Amygdala (tissue), 56 donors: ENCODE measurements at regions not wholly inside any gene's neighbourhood (a gene's known extent, or its start where the extent isn't known, plus 50 kb on each side); places are given as distances from the start of the nearest gene placed in this dataset.

Source experiments
- DNase-seq, 56 donors: peaks; one replicate each; lab custom pipeline; 2025; lab: John Stamatoyannopoulos, UW

- no peak for DNase-seq
Measured at GRCh38 chr18:75526038-75526437, 98.5 kb upstream of the SMIM21 start.

GRCh38 chr18:75525331-75525730, 97.8 kb upstream of the SMIM21 start:
- DNase-seq, result no peak

GRCh38 chr18:75524841-75525240, 97.3 kb upstream of the SMIM21 start:
- DNase-seq, result no peak

- no peak for DNase-seq
Measured at GRCh38 chr18:75524181-75524580, 96.7 kb upstream of the SMIM21 start.

GRCh38 chr18:75521816-75522215, 94.3 kb upstream of the SMIM21 start:
- no peak for DNase-seq

GRCh38 chr18:75518007-75518406, 90.5 kb upstream of the SMIM21 start:
- no peak for DNase-seq

GRCh38 chr18:75517286-75517685, 89.8 kb upstream of the SMIM21 start:
- no peak for DNase-seq

- no peak for DNase-seq
Measured at GRCh38 chr18:75507636-75508035, 80.1 kb upstream of the SMIM21 start.

- no peak for DNase-seq
Measured at GRCh38 chr18:75506913-75507312, 79.4 kb upstream of the SMIM21 start.

GRCh38 chr18:75504469-75504868, 77.0 kb upstream of the SMIM21 start:
- no peak for DNase-seq

- DNase-seq, result no peak
Measured at GRCh38 chr18:75503615-75504014, 76.1 kb upstream of the SMIM21 start.

GRCh38 chr18:75502286-75502685, 74.8 kb upstream of the SMIM21 start:
- no peak for DNase-seq

GRCh38 chr18:75500545-75500944, 73.0 kb upstream of the SMIM21 start:
- no peak for DNase-seq

- no peak for DNase-seq
Measured at GRCh38 chr18:75497576-75498235, 70.2 kb upstream of the SMIM21 start.

GRCh38 chr18:75496151-75496550, 68.6 kb upstream of the SMIM21 start:
- DNase-seq, result no peak

GRCh38 chr18:75492852-75493251, 65.3 kb upstream of the SMIM21 start:
- no peak for DNase-seq

- DNase-seq, result no peak
Measured at GRCh38 chr18:75491361-75491760, 63.9 kb upstream of the SMIM21 start.

- no peak for DNase-seq
Measured at GRCh38 chr18:75489493-75490190, 62.1 kb upstream of the SMIM21 start.

GRCh38 chr18:75483662-75484061, 56.2 kb upstream of the SMIM21 start:
- no peak for DNase-seq

GRCh38 chr18:75482880-75483279, 55.4 kb upstream of the SMIM21 start:
- DNase-seq, result no peak

GRCh38 chr18:75480487-75480886, 53.0 kb upstream of the SMIM21 start:
- DNase-seq, result no peak
